ES-I3 (cell line): ENCODE measurements at regions not wholly inside any gene's neighbourhood (a gene's known extent, or its start where the extent isn't known, plus 50 kb on each side); places are given as distances from the start of the nearest gene placed in this dataset.

ENCODE experiments used
- H3K36me3 ChIP-seq: 2 replicates; pipeline ENCODE4 v1.6.1; 2013; ENCODE audit warnings: mild to moderate bottlenecking, low read length, control low read depth, moderate library complexity; ENCODE audit not compliant: insufficient read depth
- H3K4me1 ChIP-seq: 2 replicates; pipeline ENCODE4 v1.6.1; 2013; ENCODE audit warnings: mild to moderate bottlenecking, control low read depth, low read length; ENCODE audit not compliant: insufficient read depth
- H3K9ac ChIP-seq: 2 replicates; pipeline ENCODE4 v1.6.1; 2013; ENCODE audit warnings: low read depth, mild to moderate bottlenecking, low read length, moderate library complexity
- H3K9me3 ChIP-seq: 2 replicates; pipeline ENCODE4 v1.6.1; 2013; ENCODE audit warnings: mild to moderate bottlenecking, low read length, moderate library complexity; ENCODE audit not compliant: control insufficient read depth, insufficient read depth

- no peaks in the 10 kb centered on the region for H3K9me3 ChIP-seq
- H3K36me3 ChIP-seq, result no peaks in the 10 kb centered on the region
- H3K9ac ChIP-seq, result no peak overlapping the region
- H3K4me1 ChIP-seq, result no peaks in the 10 kb centered on the region
Observed at GRCh38 chr2:228735697-228736096, 535.4 kb downstream of the PID1 start.

- no peak overlapping the region for H3K9ac ChIP-seq
- no peaks in the 10 kb centered on the region for H3K4me1 ChIP-seq
- no peaks in the 10 kb centered on the region for H3K9me3 ChIP-seq
Observed at GRCh38 chr2:228731517-228731916, 539.6 kb downstream of the PID1 start.

GRCh38 chr2:228728961-228729360 lies 542.1 kb downstream of the PID1 start:
- Histone ChIP-seq H3K36me3 (no peaks in the 10 kb centered on the region), H3K9me3 (no peaks in the 10 kb centered on the region), H3K9ac (no peak overlapping the region), H3K4me1 (no peaks in the 10 kb centered on the region)

More at GRCh38 chr2:228731517-228731916, 539.6 kb downstream of the PID1 start:
- H3K36me3 ChIP-seq, result no peaks in the 10 kb centered on the region

- H3K36me3 ChIP-seq, result no peaks in the 10 kb centered on the region
- no peak overlapping the region for H3K9ac ChIP-seq
- H3K4me1 ChIP-seq, result no peaks in the 10 kb centered on the region
- H3K9me3 ChIP-seq, result no peaks in the 10 kb centered on the region
Observed at GRCh38 chr2:228725031-228725430, 543.5 kb upstream of the SPHKAP start.

- H3K9ac ChIP-seq, result no peak overlapping the region
- no peaks in the 10 kb centered on the region for H3K4me1 ChIP-seq
- no peaks in the 10 kb centered on the region for H3K36me3 ChIP-seq
- H3K9me3 ChIP-seq, result no peaks in the 10 kb centered on the region
Observed at GRCh38 chr2:228723599-228723998, 542.1 kb upstream of the SPHKAP start.

GRCh38 chr2:228722311-228722710 lies 540.8 kb upstream of the SPHKAP start:
- Histone ChIP-seq H3K4me1 (no peaks in the 10 kb centered on the region), H3K9ac (no peak overlapping the region), H3K9me3 (no peaks in the 10 kb centered on the region), H3K36me3 (no peaks in the 10 kb centered on the region)

GRCh38 chr2:228720895-228721294 lies 539.4 kb upstream of the SPHKAP start:
- no peaks in the 10 kb centered on the region for H3K9me3 ChIP-seq
- no peaks in the 10 kb centered on the region for H3K4me1 ChIP-seq
- H3K36me3 ChIP-seq, result no peaks in the 10 kb centered on the region
- no peak overlapping the region for H3K9ac ChIP-seq

GRCh38 chr2:228709788-228710371 lies 528.4 kb upstream of the SPHKAP start:
- Histone ChIP-seq H3K9ac (no peak overlapping the region), H3K36me3 (no peaks in the 10 kb centered on the region), H3K4me1 (no peaks in the 10 kb centered on the region), H3K9me3 (no peaks in the 10 kb centered on the region)

GRCh38 chr2:228707846-228708245 lies 526.4 kb upstream of the SPHKAP start:
- Histone ChIP-seq H3K4me1 (no peaks in the 10 kb centered on the region), H3K9ac (no peak overlapping the region), H3K9me3 (no peaks in the 10 kb centered on the region), H3K36me3 (no peaks in the 10 kb centered on the region)

- Histone ChIP-seq H3K36me3 (no peaks in the 10 kb centered on the region), H3K9me3 (no peaks in the 10 kb centered on the region), H3K9ac (no peak overlapping the region), H3K4me1 (no peaks in the 10 kb centered on the region)
Observed at GRCh38 chr2:228705318-228705717, 523.8 kb upstream of the SPHKAP start.

- H3K9ac ChIP-seq, result no peak overlapping the region
- no peaks in the 10 kb centered on the region for H3K9me3 ChIP-seq
- H3K4me1 ChIP-seq, result no peaks in the 10 kb centered on the region
- H3K36me3 ChIP-seq, result no peaks in the 10 kb centered on the region
Observed at GRCh38 chr2:228703152-228703551, 521.7 kb upstream of the SPHKAP start.

- Histone ChIP-seq H3K36me3 (no peaks in the 10 kb centered on the region), H3K9ac (no peak overlapping the region), H3K9me3 (no peaks in the 10 kb centered on the region), H3K4me1 (no peaks in the 10 kb centered on the region)
Observed at GRCh38 chr2:228701506-228701905, 520.0 kb upstream of the SPHKAP start.

- Histone ChIP-seq H3K36me3 (no peaks in the 10 kb centered on the region), H3K9me3 (no peaks in the 10 kb centered on the region), H3K9ac (no peak overlapping the region), H3K4me1 (no peaks in the 10 kb centered on the region)
Observed at GRCh38 chr2:228700638-228701037, 519.2 kb upstream of the SPHKAP start.

GRCh38 chr2:228699888-228700287 lies 518.4 kb upstream of the SPHKAP start:
- no peaks in the 10 kb centered on the region for H3K4me1 ChIP-seq
- H3K9me3 ChIP-seq, result no peaks in the 10 kb centered on the region
- no peak overlapping the region for H3K9ac ChIP-seq
- no peaks in the 10 kb centered on the region for H3K36me3 ChIP-seq

- Histone ChIP-seq H3K9me3 (no peaks in the 10 kb centered on the region), H3K4me1 (no peaks in the 10 kb centered on the region), H3K36me3 (no peaks in the 10 kb centered on the region), H3K9ac (no peak overlapping the region)
Observed at GRCh38 chr2:228699400-228699799, 517.9 kb upstream of the SPHKAP start.

- Histone ChIP-seq H3K36me3 (no peaks in the 10 kb centered on the region), H3K9me3 (no peaks in the 10 kb centered on the region), H3K4me1 (no peaks in the 10 kb centered on the region), H3K9ac (no peak overlapping the region)
Observed at GRCh38 chr2:228698963-228699362, 517.5 kb upstream of the SPHKAP start.
